Uterus (tissue), 2 donors: ENCODE measurements at regions not wholly inside any gene's neighbourhood (a gene's known extent, or its start where the extent isn't known, plus 50 kb on each side); places are given as distances from the start of the nearest gene placed in this dataset.

ENCODE experiments used
- POLR2A ChIP-seq, 2 donors: fragments of 450-650 bp; IDR thresholded peaks; one replicate each; pipeline ENCODE4 v1.6.1; 2016; ENCODE audit warnings: antibody characterized with exemption in 2 of 2, mild to moderate bottlenecking in 1 of 2, moderate library complexity in 1 of 2
- TF ChIP-seq, protein P1 (sequence below), 4 experiments: fragments of 200-600 bp in 2 of 4; fragments of 450-650 bp in 2 of 4; sonication (generic) in 2 of 4; IDR thresholded peaks; one replicate each; pipeline ENCODE4 v1.5.1; 2016 to 2019; ENCODE audit warnings: antibody characterized with exemption in 4 of 4, mild to moderate bottlenecking in 2 of 4, moderate library complexity in 1 of 4

DNA sequence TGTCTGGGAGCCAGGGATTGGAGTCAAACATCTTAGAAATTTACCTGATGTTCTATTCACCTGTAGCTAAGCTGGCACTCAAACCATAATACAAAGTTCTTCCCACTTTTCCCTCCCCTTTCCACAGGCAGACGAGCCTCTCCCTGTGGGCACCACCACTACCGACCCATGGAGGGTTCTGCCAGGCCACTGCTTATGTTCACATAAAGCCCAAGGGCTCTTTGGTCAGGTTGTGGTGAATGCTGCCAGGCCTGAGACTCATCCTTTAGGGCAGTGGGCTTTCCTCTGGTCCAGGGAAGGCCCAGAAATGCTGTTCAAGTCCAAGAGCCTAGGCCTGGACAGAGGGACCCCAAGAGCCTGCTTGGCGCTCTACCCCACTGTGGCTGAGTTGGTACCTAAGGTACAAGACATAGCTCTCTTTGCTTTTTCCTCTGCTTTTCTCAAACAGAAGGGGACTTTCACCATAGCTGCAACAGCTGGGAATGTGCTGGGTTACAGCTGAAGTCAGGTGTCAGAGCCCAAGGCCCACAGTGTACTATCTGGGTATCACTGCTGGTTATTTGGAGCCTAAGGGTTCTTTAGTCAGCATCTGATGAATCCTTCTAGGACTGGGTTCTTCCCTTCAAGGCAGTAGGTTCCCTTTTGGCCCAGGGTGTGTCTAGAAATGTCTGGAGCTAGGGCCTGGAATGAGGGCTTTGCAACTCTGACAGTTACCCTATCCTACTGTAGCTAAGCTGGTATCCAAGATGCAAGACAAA is 620.1 kb downstream of the TLE1 start:
- TF ChIP-seq, protein P1, sequence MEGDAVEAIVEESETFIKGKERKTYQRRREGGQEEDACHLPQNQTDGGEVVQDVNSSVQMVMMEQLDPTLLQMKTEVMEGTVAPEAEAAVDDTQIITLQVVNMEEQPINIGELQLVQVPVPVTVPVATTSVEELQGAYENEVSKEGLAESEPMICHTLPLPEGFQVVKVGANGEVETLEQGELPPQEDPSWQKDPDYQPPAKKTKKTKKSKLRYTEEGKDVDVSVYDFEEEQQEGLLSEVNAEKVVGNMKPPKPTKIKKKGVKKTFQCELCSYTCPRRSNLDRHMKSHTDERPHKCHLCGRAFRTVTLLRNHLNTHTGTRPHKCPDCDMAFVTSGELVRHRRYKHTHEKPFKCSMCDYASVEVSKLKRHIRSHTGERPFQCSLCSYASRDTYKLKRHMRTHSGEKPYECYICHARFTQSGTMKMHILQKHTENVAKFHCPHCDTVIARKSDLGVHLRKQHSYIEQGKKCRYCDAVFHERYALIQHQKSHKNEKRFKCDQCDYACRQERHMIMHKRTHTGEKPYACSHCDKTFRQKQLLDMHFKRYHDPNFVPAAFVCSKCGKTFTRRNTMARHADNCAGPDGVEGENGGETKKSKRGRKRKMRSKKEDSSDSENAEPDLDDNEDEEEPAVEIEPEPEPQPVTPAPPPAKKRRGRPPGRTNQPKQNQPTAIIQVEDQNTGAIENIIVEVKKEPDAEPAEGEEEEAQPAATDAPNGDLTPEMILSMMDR (IDR thresholded peaks at IDR 0.05) = no peak
- TF ChIP-seq POLR2A (IDR thresholded peaks at IDR 0.05) = no peak
